ENCODE measurements at regions not wholly inside any gene's neighbourhood (a gene's known extent, or its start where the extent isn't known, plus 50 kb on each side); places are given as distances from the start of the nearest gene placed in this dataset.

DNA sequence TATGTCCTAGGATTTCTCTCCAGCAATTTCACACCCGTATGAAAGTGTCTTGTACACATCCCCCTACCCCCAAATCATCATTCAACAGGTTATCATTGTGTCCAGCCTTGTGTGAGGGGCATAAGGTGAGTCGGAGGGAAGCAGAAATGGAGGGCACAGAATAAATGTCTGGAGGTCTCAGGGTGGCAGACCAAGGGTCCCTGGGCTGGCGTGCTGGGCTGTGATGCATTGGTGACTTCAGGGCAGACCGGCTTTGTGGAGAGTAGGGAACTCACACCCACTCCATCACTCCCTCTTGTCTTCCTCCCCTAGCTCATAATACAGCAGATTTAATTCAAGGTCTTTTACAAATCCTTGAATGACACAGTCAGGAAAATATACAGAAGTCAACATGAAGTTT is 191.7 kb upstream of the PMEPA1 start:
- H3K27me3 Mint-ChIP-seq: peaks cover 22% of the 10 kb centered on the region
- no peak overlapping the region for H3K4me3 Mint-ChIP-seq

DNA sequence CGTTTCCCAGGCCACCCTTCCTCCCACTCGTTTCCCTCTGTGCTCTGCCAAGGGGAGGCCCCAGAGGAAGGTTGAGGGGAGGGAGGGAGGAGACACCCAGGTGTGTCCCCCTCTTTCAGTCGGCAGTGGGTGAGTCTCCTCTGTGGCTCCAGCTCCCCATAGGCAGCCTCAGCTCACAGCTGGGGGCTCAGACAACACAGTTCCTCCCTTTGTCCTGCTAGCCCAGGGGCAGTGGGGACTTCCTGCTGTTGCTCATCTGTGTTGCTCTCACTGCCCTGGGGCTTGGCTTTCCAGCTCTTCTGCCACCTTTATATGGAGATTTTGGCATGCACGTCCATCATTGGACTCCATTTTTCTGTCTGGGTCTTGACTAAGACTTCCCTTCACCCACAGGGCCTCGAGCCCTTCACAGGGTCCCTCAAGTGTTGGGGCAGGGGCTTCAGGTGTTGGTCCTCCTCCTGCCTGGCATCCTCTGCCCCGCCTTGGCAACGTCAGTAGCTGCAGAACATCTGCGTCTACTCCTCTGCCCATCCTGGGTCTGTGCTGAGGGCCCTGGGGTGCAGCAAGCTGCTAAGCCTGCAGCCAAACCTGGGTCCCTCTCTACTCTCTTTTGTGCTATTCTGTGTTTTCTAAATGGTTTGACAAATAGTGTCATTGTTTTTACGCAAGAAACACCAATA is 190.6 kb upstream of the PMEPA1 start:
- H3K9me3 Mint-ChIP-seq: no peaks in the 10 kb centered on the region
- no peak for DNase-seq
- peaks cover 22% of the 10 kb centered on the region for H3K27me3 Mint-ChIP-seq
- H3K4me1 Mint-ChIP-seq: no peaks in the 10 kb centered on the region
- H3K4me3 Mint-ChIP-seq: no peak overlapping the region
- H3K36me3 Mint-ChIP-seq: no peaks in the 10 kb centered on the region
- no peak overlapping the region for H3K27ac Mint-ChIP-seq

More for the DNA sequence above, 191.7 kb upstream of the PMEPA1 start:
- no peak for DNase-seq
- no peaks in the 10 kb centered on the region for H3K9me3 Mint-ChIP-seq
- no peaks in the 10 kb centered on the region for H3K4me1 Mint-ChIP-seq
- no peak overlapping the region for H3K27ac Mint-ChIP-seq
- no peaks in the 10 kb centered on the region for H3K36me3 Mint-ChIP-seq

DNA sequence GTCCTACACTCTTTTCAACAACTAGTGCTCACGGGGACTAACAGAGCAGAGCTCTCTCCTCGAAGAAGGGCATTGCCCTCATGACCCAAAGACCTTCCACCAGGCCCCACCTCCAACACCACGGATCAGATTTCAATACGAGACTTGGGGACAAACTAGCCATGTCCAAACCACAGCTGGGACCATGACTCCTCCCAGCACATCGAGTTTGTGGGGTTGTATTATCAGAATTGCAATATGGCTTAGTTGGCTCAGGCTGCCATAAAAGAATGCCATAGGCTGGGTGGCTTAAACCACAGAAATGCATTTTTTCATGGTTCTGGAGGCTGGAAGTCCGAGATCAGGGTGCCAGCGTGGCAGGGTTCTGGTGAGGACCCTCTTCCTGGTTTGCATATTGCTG is 189.7 kb upstream of the PMEPA1 start:
- Mint-ChIP-seq H3K4me1 (no peaks in the 10 kb centered on the region), H3K36me3 (no peaks in the 10 kb centered on the region), H3K27me3 (peaks cover 14% of the 10 kb centered on the region), H3K4me3 (no peak overlapping the region), H3K27ac (no peak overlapping the region), H3K9me3 (no peaks in the 10 kb centered on the region)
- no peak for DNase-seq

DNA sequence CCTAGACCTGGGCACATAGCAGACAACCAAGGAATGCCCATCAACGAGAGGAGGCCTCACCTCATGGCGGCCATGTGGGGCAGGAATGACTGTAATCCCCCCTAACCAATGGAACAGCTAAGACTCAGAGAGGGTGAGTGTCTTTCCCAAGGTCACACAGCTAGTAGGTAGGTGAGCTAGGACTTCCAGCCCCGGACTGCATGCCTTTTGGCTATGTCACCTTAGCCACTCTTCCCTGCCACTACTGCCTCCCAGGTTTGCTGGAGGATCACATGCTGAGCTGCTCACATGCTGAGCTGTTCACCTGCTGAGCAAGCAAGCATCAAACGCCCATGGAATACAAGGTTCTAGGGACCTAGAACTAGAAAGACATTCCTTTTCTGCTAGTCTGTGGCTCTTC is 188.5 kb upstream of the PMEPA1 start:
- Mint-ChIP-seq H3K4me1 (no peaks in the 10 kb centered on the region), H3K9me3 (no peaks in the 10 kb centered on the region), H3K4me3 (no peak overlapping the region), H3K27me3 (peaks cover 7% of the 10 kb centered on the region), H3K27ac (no peak overlapping the region), H3K36me3 (no peaks in the 10 kb centered on the region)
- no peak for DNase-seq

DNA sequence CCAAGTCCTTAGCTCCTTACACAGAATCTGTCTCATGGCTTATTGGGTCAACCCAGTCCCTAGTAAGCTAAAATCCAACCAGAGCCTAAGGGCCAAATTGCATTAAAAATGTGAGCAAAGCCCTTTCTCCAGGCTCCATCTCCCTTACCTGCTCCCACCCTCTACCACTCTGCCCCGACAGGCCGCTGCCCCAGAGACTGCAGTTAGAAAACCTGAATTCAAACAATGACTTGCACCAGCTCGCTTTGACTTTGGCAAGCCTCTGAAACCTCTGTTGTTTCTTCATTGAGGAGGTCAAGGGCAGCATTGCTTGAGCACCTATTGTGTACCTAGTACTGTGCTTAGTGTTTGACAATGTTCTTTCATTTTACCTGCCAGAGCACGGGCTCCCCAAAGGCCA is 188.1 kb upstream of the PMEPA1 start:
- H3K9me3 Mint-ChIP-seq: no peaks in the 10 kb centered on the region
- H3K4me1 Mint-ChIP-seq: no peaks in the 10 kb centered on the region
- H3K36me3 Mint-ChIP-seq: no peaks in the 10 kb centered on the region
- no peak for DNase-seq
- H3K27me3 Mint-ChIP-seq: peaks cover 7% of the 10 kb centered on the region
- H3K27ac Mint-ChIP-seq: no peak overlapping the region
- no peak overlapping the region for H3K4me3 Mint-ChIP-seq

DNA sequence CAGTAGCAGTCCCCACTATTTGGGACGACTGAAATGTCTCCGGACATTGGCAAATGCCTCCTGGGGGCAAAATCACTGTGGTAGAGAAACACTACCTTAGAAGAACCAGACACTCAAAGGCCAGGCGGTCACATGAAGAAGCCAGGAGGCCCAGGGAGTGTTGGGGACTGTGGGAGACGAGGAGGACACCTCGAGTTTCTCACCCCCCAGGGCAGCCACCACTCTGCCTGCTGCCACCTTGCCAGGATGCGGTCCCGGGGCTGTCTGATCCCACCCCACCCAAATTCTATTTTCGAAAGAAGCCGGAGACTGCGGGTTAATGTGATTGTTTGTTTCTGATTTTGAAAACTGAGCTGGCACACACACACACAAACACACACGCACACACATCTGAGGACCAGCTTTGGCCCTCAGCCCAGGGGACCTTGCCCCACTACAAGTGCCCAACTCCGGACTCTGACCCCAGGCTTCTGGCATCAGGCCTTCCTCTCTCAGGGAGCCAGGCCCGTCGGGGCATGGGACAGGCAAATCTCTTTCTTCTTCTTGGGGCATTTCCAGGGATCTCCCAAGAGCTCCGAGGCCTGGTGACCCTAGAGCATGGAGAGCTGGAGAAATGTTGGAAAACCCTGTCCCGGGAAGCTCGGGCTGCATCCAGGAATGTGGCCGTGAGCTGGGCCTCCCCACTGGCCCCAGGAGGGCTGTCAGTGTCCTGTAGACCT is 187.5 kb upstream of the PMEPA1 start:
- H3K4me1 Mint-ChIP-seq: no peaks in the 10 kb centered on the region
- no peak overlapping the region for H3K4me3 Mint-ChIP-seq
- H3K27ac Mint-ChIP-seq: no peak overlapping the region
- H3K36me3 Mint-ChIP-seq: no peaks in the 10 kb centered on the region
- no peaks in the 10 kb centered on the region for H3K9me3 Mint-ChIP-seq
- H3K27me3 Mint-ChIP-seq: peaks cover 5% of the 10 kb centered on the region
- no peak for DNase-seq

DNA sequence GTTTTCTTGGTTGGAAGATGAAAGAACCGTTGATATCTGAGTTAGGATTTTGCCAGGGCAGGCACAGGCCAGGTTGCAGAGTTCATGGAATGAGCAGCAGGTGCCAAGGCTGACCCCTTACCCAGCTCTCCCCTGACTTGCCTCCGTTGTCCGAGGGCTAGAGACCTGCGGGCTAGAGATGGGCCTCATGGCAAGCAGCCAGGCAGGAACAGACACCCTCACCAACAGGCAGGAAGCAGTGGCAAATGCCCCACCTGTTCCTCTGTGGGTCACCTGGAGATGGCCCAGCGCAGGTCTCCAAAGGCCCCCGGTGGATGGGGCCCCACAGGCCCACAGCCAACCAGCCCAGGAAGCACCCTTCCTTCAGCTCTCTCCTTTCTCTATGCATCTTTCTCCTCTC is 186.7 kb upstream of the PMEPA1 start:
- no peak overlapping the region for H3K4me3 Mint-ChIP-seq
- no peaks in the 10 kb centered on the region for H3K4me1 Mint-ChIP-seq
- H3K36me3 Mint-ChIP-seq: no peaks in the 10 kb centered on the region
- no peaks in the 10 kb centered on the region for H3K9me3 Mint-ChIP-seq
- peaks cover 4% of the 10 kb centered on the region for H3K27me3 Mint-ChIP-seq
- no peak for DNase-seq
- no peak overlapping the region for H3K27ac Mint-ChIP-seq

DNA sequence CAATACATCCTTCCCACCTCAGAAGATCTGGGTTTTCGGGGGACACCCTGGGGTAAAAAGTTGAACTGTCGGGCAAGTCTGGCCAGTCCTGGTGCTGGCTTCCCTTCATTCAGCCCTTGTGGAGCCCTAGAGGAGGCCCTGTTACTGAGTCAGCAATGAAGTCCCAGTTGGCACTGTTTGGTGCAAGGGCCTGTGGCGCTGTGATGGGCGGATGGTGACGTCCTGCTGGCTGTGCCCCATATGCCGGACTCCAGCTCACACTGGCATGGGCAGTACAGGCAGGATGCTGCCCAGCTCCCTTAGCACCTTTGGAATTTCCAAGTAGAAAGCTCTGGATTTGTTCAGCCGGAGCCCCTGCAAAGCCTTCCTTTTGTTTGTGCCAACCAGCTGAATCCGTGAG is 186.2 kb upstream of the PMEPA1 start:
- no peak overlapping the region for H3K4me3 Mint-ChIP-seq
- H3K27ac Mint-ChIP-seq: no peak overlapping the region
- no peaks in the 10 kb centered on the region for H3K9me3 Mint-ChIP-seq
- H3K36me3 Mint-ChIP-seq: no peaks in the 10 kb centered on the region
- DNase-seq: no peak
- peaks cover 2% of the 10 kb centered on the region for H3K27me3 Mint-ChIP-seq
- H3K4me1 Mint-ChIP-seq: no peaks in the 10 kb centered on the region

DNA sequence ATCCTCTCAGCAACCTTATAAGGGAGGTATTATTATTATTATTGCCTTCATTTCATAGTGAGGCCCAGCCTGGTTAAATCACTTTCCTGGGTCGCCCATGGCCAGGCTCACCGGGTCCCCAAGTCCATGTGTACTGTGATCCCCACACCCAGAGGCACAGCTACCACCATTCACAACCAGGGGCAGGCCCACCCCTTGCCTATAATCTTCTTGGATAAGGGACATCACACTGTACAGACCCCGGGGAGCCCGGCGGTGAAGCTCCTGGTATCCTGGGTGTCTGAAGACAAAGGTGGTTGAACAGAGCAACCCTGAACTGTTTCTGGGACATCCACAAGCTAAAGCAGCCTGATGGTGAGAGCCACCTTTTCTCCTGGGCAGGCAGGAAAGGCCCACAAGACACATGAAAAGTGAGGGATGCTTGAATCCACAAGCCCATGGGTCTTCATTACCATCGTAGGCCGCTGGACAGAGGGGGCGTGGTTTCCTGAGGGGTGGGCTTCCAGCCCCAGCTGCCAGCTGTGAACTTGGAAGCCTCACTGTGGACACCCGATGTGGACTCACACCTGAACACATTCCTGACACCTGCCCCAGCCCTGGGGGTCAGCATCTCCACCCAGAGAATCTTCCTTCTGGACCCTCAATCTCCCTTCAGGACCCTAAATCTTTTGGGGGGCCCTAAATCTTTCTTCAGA is 185.5 kb upstream of the PMEPA1 start:
- DNase-seq: no peak
- Mint-ChIP-seq H3K36me3 (no peaks in the 10 kb centered on the region), H3K9me3 (no peaks in the 10 kb centered on the region), H3K4me3 (no peak overlapping the region), H3K27me3 (no peaks in the 10 kb centered on the region), H3K27ac (no peak overlapping the region), H3K4me1 (no peaks in the 10 kb centered on the region)

DNA sequence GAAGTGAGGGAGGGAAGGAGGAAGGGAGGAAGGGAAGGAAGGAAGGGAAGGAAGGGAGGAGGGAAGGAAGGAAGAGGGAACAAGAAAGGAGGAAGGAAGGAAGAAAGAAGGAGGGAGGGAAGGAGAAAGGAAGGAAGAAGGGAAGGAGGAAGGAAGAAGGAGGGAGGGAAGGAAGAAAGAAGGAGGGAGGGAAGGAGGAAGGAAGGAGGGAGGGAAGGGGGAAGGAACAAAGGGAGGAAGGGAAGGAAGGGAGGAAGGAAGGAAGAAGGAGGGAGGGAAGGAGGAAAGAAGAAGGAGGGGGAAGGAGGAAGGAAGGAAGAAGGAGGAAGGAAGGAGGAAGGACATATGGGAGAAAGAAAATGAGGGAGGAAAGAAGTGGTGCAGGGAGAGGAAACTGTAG is 184.7 kb upstream of the PMEPA1 start:
- Mint-ChIP-seq H3K27me3 (no peaks in the 10 kb centered on the region), H3K9me3 (no peaks in the 10 kb centered on the region), H3K4me1 (no peaks in the 10 kb centered on the region), H3K27ac (no peak overlapping the region), H3K4me3 (no peak overlapping the region), H3K36me3 (no peaks in the 10 kb centered on the region)
- no peak for DNase-seq

DNA sequence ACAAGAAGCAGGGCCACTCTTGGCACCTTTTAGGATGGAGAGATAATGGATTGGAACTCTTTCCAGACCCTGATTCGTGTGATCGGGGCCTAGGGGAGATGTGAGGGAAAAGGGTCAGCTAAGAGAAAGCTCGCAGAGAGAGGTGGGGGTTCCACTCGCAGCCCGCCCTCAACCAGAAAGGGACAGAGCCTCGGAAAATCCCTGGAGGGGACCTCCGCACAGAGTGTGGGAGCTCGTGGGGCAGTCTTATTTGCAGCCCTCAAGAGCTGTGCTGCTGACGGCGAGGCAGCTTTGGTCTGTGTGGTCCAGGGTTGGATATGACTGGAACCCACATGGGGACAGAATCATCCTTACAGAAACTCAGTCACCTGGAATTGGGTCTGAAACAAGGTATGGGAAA is 184.3 kb upstream of the PMEPA1 start:
- Mint-ChIP-seq H3K4me3 (no peak overlapping the region), H3K27ac (no peak overlapping the region), H3K4me1 (no peaks in the 10 kb centered on the region), H3K36me3 (no peaks in the 10 kb centered on the region), H3K27me3 (no peaks in the 10 kb centered on the region), H3K9me3 (no peaks in the 10 kb centered on the region)
- no peak for DNase-seq

DNA sequence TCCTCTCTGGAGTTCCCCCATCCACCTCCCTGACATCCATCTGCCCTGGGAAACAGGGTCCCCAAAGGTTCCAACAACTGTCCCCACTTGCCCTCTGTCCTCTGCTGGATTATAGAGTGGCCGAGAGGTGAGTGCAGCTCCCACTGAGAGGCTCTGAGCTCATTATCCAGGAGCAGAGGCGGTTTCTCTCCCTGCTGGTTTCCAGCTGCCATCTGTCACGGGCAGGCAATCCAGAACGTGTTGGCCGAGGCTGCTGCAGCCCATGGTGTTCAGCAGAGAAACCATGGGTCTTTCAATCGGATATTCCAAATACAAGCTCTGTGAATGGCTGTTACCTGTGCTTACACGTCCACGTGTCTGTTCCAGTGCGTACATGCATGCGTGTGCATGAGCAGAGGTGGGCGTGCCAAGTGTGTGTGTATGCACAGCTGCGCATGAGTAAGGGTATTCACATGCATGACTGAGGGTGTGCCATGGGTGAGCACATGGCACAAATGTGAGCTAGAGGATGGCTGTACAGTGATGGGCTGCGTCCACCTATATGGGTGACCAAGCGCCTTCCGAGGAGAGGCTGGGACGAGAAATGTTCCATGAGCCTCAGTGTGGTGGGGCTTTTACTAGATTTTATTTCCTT is 183.7 kb upstream of the PMEPA1 start:
- Mint-ChIP-seq H3K36me3 (no peaks in the 10 kb centered on the region), H3K27ac (no peak overlapping the region), H3K4me1 (no peaks in the 10 kb centered on the region), H3K9me3 (no peaks in the 10 kb centered on the region), H3K4me3 (no peak overlapping the region), H3K27me3 (no peaks in the 10 kb centered on the region)
- no peak for DNase-seq

DNA sequence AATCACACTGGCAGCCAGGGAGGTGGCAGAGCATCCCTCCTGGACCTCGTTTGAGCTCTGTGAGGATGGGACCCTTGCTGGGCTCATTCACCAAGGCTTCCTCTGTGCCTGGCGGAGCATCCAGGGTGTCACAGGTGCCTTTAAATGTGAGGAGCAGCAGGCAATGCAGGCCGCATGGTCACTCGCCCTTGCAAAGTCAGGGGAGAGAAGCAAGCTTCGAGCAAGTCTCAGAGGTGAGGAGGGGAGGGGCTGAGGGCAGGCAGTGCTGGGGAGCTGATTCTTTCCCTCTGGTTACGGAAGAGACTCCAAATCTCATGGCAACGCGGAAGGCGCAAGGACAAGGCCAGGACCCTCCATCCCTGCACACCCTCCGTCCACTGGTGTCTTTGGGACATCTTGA is 182.7 kb upstream of the PMEPA1 start:
- H3K4me3 Mint-ChIP-seq: no peak overlapping the region
- DNase-seq: no peak
- H3K27me3 Mint-ChIP-seq: no peaks in the 10 kb centered on the region
- no peaks in the 10 kb centered on the region for H3K4me1 Mint-ChIP-seq
- peaks cover 2% of the 10 kb centered on the region for H3K9me3 Mint-ChIP-seq
- H3K27ac Mint-ChIP-seq: no peak overlapping the region
- no peaks in the 10 kb centered on the region for H3K36me3 Mint-ChIP-seq

DNA sequence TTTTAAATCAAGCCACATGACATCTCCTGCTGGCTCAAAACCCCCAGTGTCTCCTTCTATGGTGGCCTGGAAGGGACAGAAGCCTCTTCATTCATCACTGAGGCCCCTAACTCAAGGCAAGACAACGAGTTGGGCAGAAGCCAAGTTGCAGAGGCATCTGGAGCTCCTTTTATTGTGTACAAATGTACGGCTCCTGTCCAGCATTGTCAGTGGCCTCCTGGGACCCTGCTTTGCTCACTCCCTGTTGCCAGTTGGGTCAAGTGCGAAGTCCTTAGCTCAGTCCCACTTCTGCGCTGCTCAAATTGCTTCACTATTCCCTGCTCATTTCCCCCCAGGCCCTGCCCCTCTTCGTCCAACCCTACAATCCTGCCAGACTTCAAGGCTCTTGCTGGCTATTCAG is 181.2 kb upstream of the PMEPA1 start:
- Mint-ChIP-seq H3K4me1 (no peaks in the 10 kb centered on the region), H3K27ac (no peak overlapping the region), H3K36me3 (no peaks in the 10 kb centered on the region), H3K4me3 (no peak overlapping the region), H3K9me3 (peaks cover 2% of the 10 kb centered on the region), H3K27me3 (no peaks in the 10 kb centered on the region)
- no peak for DNase-seq

DNA sequence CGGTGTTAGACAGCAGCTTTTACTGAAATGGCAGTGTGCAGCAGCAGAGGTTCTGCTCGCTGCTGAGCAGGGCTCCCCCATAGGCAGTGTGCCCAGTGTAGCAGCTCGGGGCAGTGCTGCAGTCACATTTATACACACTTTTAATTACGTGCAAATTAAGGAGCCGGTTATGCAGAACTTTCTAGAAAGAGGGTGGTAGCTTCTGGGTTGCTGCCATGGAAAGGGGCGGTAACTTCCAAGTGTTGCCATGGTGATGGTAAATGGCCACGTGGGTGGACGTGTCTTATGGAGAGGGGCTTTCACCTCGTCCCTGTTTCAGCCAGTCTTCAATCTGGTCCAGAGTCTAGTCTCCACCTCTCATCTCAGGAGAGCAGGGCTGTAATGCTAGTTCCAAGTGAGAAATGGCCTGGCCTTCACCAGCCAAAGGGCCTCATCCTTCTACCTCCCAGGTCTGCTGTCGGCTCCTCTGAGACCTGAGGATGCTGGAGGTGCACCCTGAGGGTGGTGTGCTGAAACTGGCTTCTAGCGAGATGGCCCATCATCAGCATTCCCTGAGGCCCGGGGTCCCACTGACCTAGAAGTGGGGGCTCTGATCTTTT is 180.5 kb upstream of the PMEPA1 start:
- Mint-ChIP-seq H3K27me3 (no peaks in the 10 kb centered on the region), H3K36me3 (no peaks in the 10 kb centered on the region), H3K4me3 (no peak overlapping the region), H3K27ac (no peak overlapping the region), H3K9me3 (peaks cover 2% of the 10 kb centered on the region), H3K4me1 (no peaks in the 10 kb centered on the region)
- no peak for DNase-seq
